ENCODE measurements at regions not wholly inside any gene's neighbourhood (a gene's known extent, or its start where the extent isn't known, plus 50 kb on each side); places are given as distances from the start of the nearest gene placed in this dataset.

DNA sequence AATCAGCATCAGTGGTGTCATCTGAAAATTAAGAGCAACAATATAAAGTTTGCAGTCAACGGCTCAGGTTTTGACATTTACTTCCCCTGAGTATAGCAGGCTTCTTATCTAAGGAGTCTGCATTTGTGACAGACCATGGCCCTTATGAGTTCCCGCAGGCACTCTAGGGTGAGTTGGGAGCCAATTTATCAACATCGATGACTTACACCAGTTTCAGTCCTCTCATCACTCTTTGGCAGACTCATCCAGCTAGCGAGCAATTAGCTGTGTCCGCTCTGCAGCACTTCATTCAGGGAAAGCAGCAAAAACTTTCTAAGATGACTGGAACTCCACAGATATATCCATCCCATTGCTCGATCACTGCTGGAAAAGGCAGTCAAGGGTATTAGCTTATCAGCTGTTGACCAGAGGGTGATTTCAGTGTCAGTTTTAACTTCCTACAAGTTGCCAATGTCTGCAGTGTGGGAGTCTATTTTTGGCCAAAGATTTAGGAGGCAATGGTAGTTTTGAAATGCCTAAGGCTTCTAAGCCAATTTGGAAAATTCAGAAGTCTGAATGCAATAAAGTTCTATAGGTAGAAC is 625.1 kb upstream of the TENM3 start:
- TF ChIP-seq POLR2A (IDR thresholded peaks at IDR 0.05; ENCODE audit: low read length), result no peak
- no peak for TF ChIP-seq GATA1 (IDR thresholded peaks at IDR 0.05; ENCODE audit: low read depth, low read length)

Measured in erythroblast (primary cell).